Keratinocyte (primary cell): ENCODE measurements at regions not wholly inside any gene's neighbourhood (a gene's known extent, or its start where the extent isn't known, plus 50 kb on each side); places are given as distances from the start of the nearest gene placed in this dataset.

ENCODE experiments used
- DNase-seq: peaks from one replicate; pipeline ENCODE4 v3.0.0-alpha.2; 2011; ENCODE audit warnings: low read depth, missing footprints, low spot score
- FAIRE-seq: peaks from 2 replicates; lab custom pipeline; 2011; peaks lifted over from hg19 to GRCh38; lab: Jason Lieb, UNC
- H2AFZ ChIP-seq: 2 replicates; pipeline ENCODE4 v1.6.0; 2012; ENCODE audit warnings: low read length, control low read depth, inconsistent platforms; ENCODE audit not compliant: control insufficient read depth
- H3K27ac ChIP-seq: 2 replicates; pipeline ENCODE4 v1.5.1; 2011; ENCODE audit warnings: low read length; ENCODE audit not compliant: control insufficient read depth, insufficient read depth
- H3K27me3 ChIP-seq: 3 replicates; pipeline ENCODE4 v1.6.0; 2011; ENCODE audit warnings: low read length; ENCODE audit not compliant: control insufficient read depth, insufficient read depth; ENCODE audit errors: extremely low read depth
- H3K36me3 ChIP-seq, 2 experiments: 2 replicates in 1 of 2; 3 replicates in 1 of 2; pipeline ENCODE4 v1.5.1; 2011; ENCODE audit warnings: low read length in 2 of 2, mild to moderate bottlenecking in 1 of 2; ENCODE audit not compliant: control insufficient read depth in 2 of 2, insufficient read depth in 2 of 2; ENCODE audit errors: extremely low read depth in 1 of 2
- H3K4me1 ChIP-seq: 3 replicates; pipeline ENCODE4 v1.5.1; 2011; ENCODE audit warnings: low read length; ENCODE audit not compliant: control insufficient read depth, insufficient read depth; ENCODE audit errors: extremely low read depth
- H3K4me2 ChIP-seq: 3 replicates; pipeline ENCODE4 v1.6.0; 2011; ENCODE audit warnings: low read depth, low read length; ENCODE audit not compliant: control insufficient read depth, insufficient read depth; ENCODE audit errors: extremely low read depth
- H3K4me3 ChIP-seq, 3 experiments: fragments of 200-600 bp in 1 of 3; sonication (generic) in 1 of 3; 2 replicates in 2 of 3; 3 replicates in 1 of 3; pipeline ENCODE4 v1.5.1; 2011 to 2016; ENCODE audit warnings: low read length in 3 of 3, mild to moderate bottlenecking in 3 of 3, control low read depth in 2 of 3, inconsistent platforms in 1 of 3, low read depth in 1 of 3, mixed read lengths in 1 of 3, mixed run types in 1 of 3, moderate library complexity in 1 of 3; ENCODE audit not compliant: control insufficient read depth in 2 of 3, insufficient read depth in 2 of 3; ENCODE audit errors: extremely low read depth in 1 of 3
- H3K79me2 ChIP-seq: 2 replicates; pipeline ENCODE4 v1.6.0; 2012; ENCODE audit warnings: low read length; ENCODE audit not compliant: control insufficient read depth, insufficient read depth
- H3K9ac ChIP-seq: 3 replicates; pipeline ENCODE4 v1.6.0; 2011; ENCODE audit warnings: low read length; ENCODE audit not compliant: control insufficient read depth, insufficient read depth; ENCODE audit errors: extremely low read depth
- H3K9me1 ChIP-seq: 3 replicates; pipeline ENCODE4 v1.6.0; 2011; ENCODE audit warnings: low read length; ENCODE audit not compliant: control insufficient read depth, insufficient read depth; ENCODE audit errors: extremely low read depth
- H3K9me3 ChIP-seq: 2 replicates; pipeline ENCODE4 v1.5.1; 2012; ENCODE audit warnings: low read depth, low read length; ENCODE audit not compliant: control insufficient read depth
- H4K20me1 ChIP-seq: 3 replicates; pipeline ENCODE4 v1.6.0; 2011; ENCODE audit warnings: low read length; ENCODE audit not compliant: control insufficient read depth, insufficient read depth; ENCODE audit errors: extremely low read depth
- EZH2 ChIP-seq: IDR thresholded peaks from one replicate; pipeline ENCODE4 v1.6.1; 2012; ENCODE audit warnings: inconsistent platforms, mild to moderate bottlenecking, low read length, moderate library complexity
- dilution Hi-C: fragments of 300-500 bp; cut with MboI; formaldehyde crosslinking; loops from one replicate; pipeline ENCODE4 v1.7.0; 2020; ENCODE audit warnings: low sequenced_read_pairs; ENCODE audit not compliant: extremely low pct_ligation_motif_present
- TF ChIP-seq, protein P1 (sequence below), 3 experiments: IDR thresholded peaks in 1 of 3; conservative IDR thresholded peaks in 1 of 3; optimal IDR thresholded peaks in 1 of 3; 2 replicates in 2 of 3; 3 replicates in 1 of 3; pipeline versions ENCODE3 to v1.5.1; 2011; ENCODE audit warnings: low read length in 3 of 3, mild to moderate bottlenecking in 3 of 3, moderate library complexity in 2 of 3, control low read depth in 1 of 3, inconsistent platforms in 1 of 3; ENCODE audit not compliant: insufficient read depth in 2 of 3; ENCODE audit errors: extremely low read depth in 1 of 3

DNA sequence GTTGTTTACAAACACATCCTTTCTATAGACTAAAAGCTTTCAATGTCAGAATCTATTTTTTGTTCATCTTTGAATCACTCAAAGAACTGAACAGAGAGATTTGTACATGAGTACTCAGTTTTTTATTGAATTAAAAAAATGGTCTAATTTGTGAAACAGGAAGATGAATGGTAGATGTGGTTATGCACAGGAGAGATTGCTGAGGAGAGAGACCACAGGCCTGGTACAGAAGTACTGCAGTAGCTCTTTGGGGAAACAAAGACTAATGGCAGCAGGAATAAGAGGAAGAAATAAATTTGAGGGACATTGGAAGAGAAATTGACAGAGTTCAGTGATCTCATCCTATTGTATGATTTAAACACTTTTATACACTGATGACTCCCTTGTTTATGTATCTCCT is 222.0 kb upstream of the ARGLU1 start:
- Histone ChIP-seq H3K9me1 (no peaks in the 10 kb centered on the region), H3K4me3 (no peak overlapping the region), H3K4me1 (no peaks in the 10 kb centered on the region), H3K79me2 (no peaks in the 10 kb centered on the region), H3K9me3 (no peaks in the 10 kb centered on the region), H4K20me1 (no peaks in the 10 kb centered on the region), H3K27ac (no peak overlapping the region), H3K4me2 (no peak overlapping the region), H3K27me3 (no peaks in the 10 kb centered on the region), H3K36me3 (no peaks in the 10 kb centered on the region), H2AFZ (no peak overlapping the region), H3K9ac (no peak overlapping the region)
- TF ChIP-seq, protein P1, sequence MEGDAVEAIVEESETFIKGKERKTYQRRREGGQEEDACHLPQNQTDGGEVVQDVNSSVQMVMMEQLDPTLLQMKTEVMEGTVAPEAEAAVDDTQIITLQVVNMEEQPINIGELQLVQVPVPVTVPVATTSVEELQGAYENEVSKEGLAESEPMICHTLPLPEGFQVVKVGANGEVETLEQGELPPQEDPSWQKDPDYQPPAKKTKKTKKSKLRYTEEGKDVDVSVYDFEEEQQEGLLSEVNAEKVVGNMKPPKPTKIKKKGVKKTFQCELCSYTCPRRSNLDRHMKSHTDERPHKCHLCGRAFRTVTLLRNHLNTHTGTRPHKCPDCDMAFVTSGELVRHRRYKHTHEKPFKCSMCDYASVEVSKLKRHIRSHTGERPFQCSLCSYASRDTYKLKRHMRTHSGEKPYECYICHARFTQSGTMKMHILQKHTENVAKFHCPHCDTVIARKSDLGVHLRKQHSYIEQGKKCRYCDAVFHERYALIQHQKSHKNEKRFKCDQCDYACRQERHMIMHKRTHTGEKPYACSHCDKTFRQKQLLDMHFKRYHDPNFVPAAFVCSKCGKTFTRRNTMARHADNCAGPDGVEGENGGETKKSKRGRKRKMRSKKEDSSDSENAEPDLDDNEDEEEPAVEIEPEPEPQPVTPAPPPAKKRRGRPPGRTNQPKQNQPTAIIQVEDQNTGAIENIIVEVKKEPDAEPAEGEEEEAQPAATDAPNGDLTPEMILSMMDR (optimal IDR thresholded peaks at IDR 0.05 in 1 of 3, IDR thresholded peaks at IDR 0.05 in 1 of 3, conservative IDR thresholded peaks at IDR 0.05 in 1 of 3; ENCODE audit: extremely low read depth in 1 of 3, insufficient read depth in 2 of 3, low read length in 3 of 3) = no peak
- no peak for TF ChIP-seq EZH2
- no peak for DNase-seq
- FAIRE-seq = no peak
- dilution Hi-C loops = no loop called here

DNA sequence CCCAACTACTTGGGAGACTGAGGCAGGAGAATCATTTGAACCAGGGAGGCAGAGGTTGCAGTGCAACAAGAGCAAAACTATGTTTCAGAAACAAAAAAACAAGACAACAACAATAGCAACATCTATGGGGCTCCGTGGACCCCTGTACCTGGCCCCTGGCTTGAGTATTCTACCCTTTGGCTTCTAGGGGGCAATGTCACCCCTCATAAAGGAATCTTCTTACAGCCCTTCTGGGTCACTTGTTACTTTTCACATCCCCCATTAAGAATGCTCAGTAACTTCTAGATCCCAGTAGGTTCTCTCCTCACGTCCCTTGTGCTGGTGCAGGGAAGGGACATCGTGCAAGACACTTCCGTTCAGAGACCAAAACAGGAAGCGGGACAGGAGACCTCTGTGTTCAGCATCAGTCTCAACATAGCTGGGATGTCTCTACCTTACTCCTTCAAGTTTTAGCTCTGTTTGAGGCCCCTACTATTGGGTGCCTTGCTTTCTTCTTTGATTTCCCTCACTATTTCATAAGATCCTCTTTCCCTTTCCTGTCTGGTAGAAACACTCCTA is 218.1 kb upstream of the ARGLU1 start:
- dilution Hi-C loops = no loop called here
- Histone ChIP-seq H3K79me2 (no peaks in the 10 kb centered on the region), H3K4me1 (no peaks in the 10 kb centered on the region), H3K36me3 (no peaks in the 10 kb centered on the region), H3K9me3 (no peaks in the 10 kb centered on the region), H3K4me3 (no peak overlapping the region), H4K20me1 (no peaks in the 10 kb centered on the region), H3K4me2 (no peak overlapping the region), H3K27me3 (no peaks in the 10 kb centered on the region), H2AFZ (no peak overlapping the region), H3K9ac (no peak overlapping the region), H3K27ac (no peak overlapping the region), H3K9me1 (no peaks in the 10 kb centered on the region)
- FAIRE-seq = no peak
- DNase-seq = no peak
- TF ChIP-seq EZH2 = no peak
- TF ChIP-seq, protein P1 (optimal IDR thresholded peaks at IDR 0.05 in 1 of 3, IDR thresholded peaks at IDR 0.05 in 1 of 3, conservative IDR thresholded peaks at IDR 0.05 in 1 of 3; ENCODE audit: extremely low read depth in 1 of 3, insufficient read depth in 2 of 3, low read length in 3 of 3) = no peak
